Neuronal stem cell (in vitro differentiated cells): ENCODE measurements at regions not wholly inside any gene's neighbourhood (a gene's known extent, or its start where the extent isn't known, plus 50 kb on each side); places are given as distances from the start of the nearest gene placed in this dataset.

Source experiments
- DNase-seq: peaks from one replicate; pipeline ENCODE4 v3.0.0-alpha.2; 2013; ENCODE audit warnings: low spot score
- H2AFZ ChIP-seq: one replicate; pipeline ENCODE4 v1.6.1; 2013; ENCODE audit warnings: mild to moderate bottlenecking, low read length, inconsistent platforms
- H2AK5ac ChIP-seq: 2 replicates; pipeline ENCODE4 v1.6.1; 2013; ENCODE audit warnings: low read depth, mild to moderate bottlenecking, inconsistent platforms, low read length, moderate library complexity, mixed read lengths
- H2BK120ac ChIP-seq: 2 replicates; pipeline ENCODE4 v1.6.1; 2013; ENCODE audit warnings: low read depth, mild to moderate bottlenecking, inconsistent platforms, low read length, moderate library complexity, mixed read lengths
- H2BK12ac ChIP-seq: one replicate; pipeline ENCODE4 v1.6.1; 2013; ENCODE audit warnings: low read length, inconsistent platforms
- H2BK15ac ChIP-seq: 2 replicates; pipeline ENCODE4 v1.6.1; 2013; ENCODE audit warnings: mild to moderate bottlenecking, low read length, inconsistent platforms, mixed read lengths
- H2BK5ac ChIP-seq: one replicate; pipeline ENCODE4 v1.6.1; 2013; ENCODE audit warnings: inconsistent platforms, mild to moderate bottlenecking, low read length, moderate library complexity
- H3K14ac ChIP-seq: one replicate; pipeline ENCODE4 v1.6.1; 2013; ENCODE audit warnings: low read length, inconsistent platforms
- H3K18ac ChIP-seq: 2 replicates; pipeline ENCODE4 v1.6.1; 2013; ENCODE audit warnings: low read length, inconsistent platforms
- H3K23ac ChIP-seq: 2 replicates; pipeline ENCODE4 v1.6.1; 2013; ENCODE audit warnings: low read depth, mild to moderate bottlenecking, mixed read lengths, low read length, inconsistent platforms; ENCODE audit not compliant: poor library complexity
- H3K27ac ChIP-seq: replicated peaks from 3 replicates; pipeline ENCODE4 v1.5.1; 2013; ENCODE audit warnings: low read length, inconsistent platforms
- H3K27me3 ChIP-seq, 3 experiments: 2 replicates each; pipeline ENCODE4 v1.6.1; 2013; ENCODE audit warnings: low read length in 3 of 3, mild to moderate bottlenecking in 2 of 3, inconsistent platforms in 1 of 3, low read depth in 1 of 3, mixed read lengths in 1 of 3, moderate library complexity in 1 of 3; ENCODE audit not compliant: control insufficient read depth in 3 of 3, insufficient read depth in 3 of 3
- H3K36me3 ChIP-seq, 2 donors: replicated peaks in 1 of 2; 2 replicates each; pipeline ENCODE4 v1.6.1; 2013; ENCODE audit warnings: low read length in 2 of 2; ENCODE audit not compliant: control insufficient read depth in 2 of 2, insufficient read depth in 2 of 2
- H3K4ac ChIP-seq: 2 replicates; pipeline ENCODE4 v1.6.1; 2013; ENCODE audit warnings: inconsistent platforms, mild to moderate bottlenecking, low read length, moderate library complexity
- H3K4me1 ChIP-seq, 2 donors: 1 replicate in 1 of 2; 2 replicates in 1 of 2; pipeline ENCODE4 v1.6.1; 2013; ENCODE audit warnings: low read length in 2 of 2, low read depth in 1 of 2; ENCODE audit not compliant: control insufficient read depth in 2 of 2, insufficient read depth in 1 of 2
- H3K4me2 ChIP-seq: one replicate; pipeline ENCODE4 v1.6.1; 2013; ENCODE audit warnings: mild to moderate bottlenecking, low read length, inconsistent platforms; ENCODE audit not compliant: insufficient read depth, poor library complexity, severe bottlenecking
- H3K4me3 ChIP-seq, 2 donors: 2 replicates each; pipeline ENCODE4 v1.5.1; 2013; ENCODE audit warnings: low read length in 2 of 2, mild to moderate bottlenecking in 2 of 2, inconsistent platforms in 1 of 2, moderate library complexity in 1 of 2
- H3K79me1 ChIP-seq: one replicate; pipeline ENCODE4 v1.6.1; 2013; ENCODE audit warnings: low read depth, mild to moderate bottlenecking, inconsistent platforms, low read length, moderate library complexity
- H3K9ac ChIP-seq: one replicate; pipeline ENCODE4 v1.6.1; 2013; ENCODE audit warnings: mild to moderate bottlenecking, low read depth, low read length, inconsistent platforms; ENCODE audit not compliant: poor library complexity
- H3K9me3 ChIP-seq, 2 donors: replicated peaks in 1 of 2; 2 replicates each; pipeline versions ENCODE3 to v1.6.1; 2013; ENCODE audit warnings: low read length in 2 of 2, mild to moderate bottlenecking in 2 of 2, inconsistent platforms in 1 of 2, low read depth in 1 of 2, mixed read lengths in 1 of 2, moderate library complexity in 1 of 2; ENCODE audit not compliant: control insufficient read depth in 2 of 2, insufficient read depth in 1 of 2
- H4K8ac ChIP-seq: one replicate; pipeline ENCODE4 v1.6.1; 2013; ENCODE audit warnings: low read depth, mild to moderate bottlenecking, inconsistent platforms, low read length, moderate library complexity
- H4K91ac ChIP-seq: one replicate; pipeline ENCODE4 v1.6.1; 2013; ENCODE audit warnings: low read length, low read depth, mild to moderate bottlenecking, inconsistent platforms; ENCODE audit not compliant: poor library complexity
- WGBS, 2 donors: extraction: QIAGEN DNeasy Blood & Tissue Kit; methylation state at CpG; one replicate each; pipeline ENCODE4 v1.1.7; 2013; ENCODE audit warnings: missing lambda C conversion rate in 2 of 2, mixed read lengths in 1 of 2; ENCODE audit not compliant: insufficient read length in 2 of 2, insufficient replicate concordance in 1 of 2; ENCODE audit errors: extremely low coverage in 2 of 2; 5-methylcytosine and 5-hydroxymethylcytosine counted together

- Histone ChIP-seq H3K4me2 (no peak overlapping the region), H3K9ac (no peak overlapping the region), H3K14ac (no peak overlapping the region), H3K4ac (no peak overlapping the region), H2BK5ac (no peak overlapping the region), H3K36me3 (no peaks in the 10 kb centered on the region), H2BK15ac (no peak overlapping the region), H3K79me1 (no peaks in the 10 kb centered on the region), H2AK5ac (no peak overlapping the region), H3K23ac (no peak overlapping the region), H3K4me3 (no peak overlapping the region), H4K91ac (no peak overlapping the region), H3K18ac (no peak overlapping the region), H2BK120ac (no peak overlapping the region), H3K9me3 (no peaks in the 10 kb centered on the region), H3K4me1 (peaks cover 0 to 3% of the 10 kb centered on the region in 2 donors), H3K27me3 (no peaks in the 10 kb centered on the region), H2AFZ (no peak overlapping the region), H4K8ac (no peak overlapping the region), H2BK12ac (no peak overlapping the region), H3K27ac (no peak overlapping the region)
- DNase-seq = no peak
- WGBS, 2 donors = no CpG with 5 or more reads among the region's 1 CpG
Observed at GRCh38 chr4:12583275-12583674, 900.9 kb downstream of the RAB28 start.

- no peak overlapping the region for H3K18ac ChIP-seq
- no peak overlapping the region for H3K9ac ChIP-seq
- no peak overlapping the region for H2AFZ ChIP-seq
- H3K4me1 ChIP-seq = peaks cover 0 to 3% of the 10 kb centered on the region in 2 donors
- no peak overlapping the region for H2BK120ac ChIP-seq
- no peak overlapping the region for H3K4me2 ChIP-seq
- no peak overlapping the region for H3K4ac ChIP-seq
- no peaks in the 10 kb centered on the region for H3K9me3 ChIP-seq
- WGBS, 2 donors = no CpG with 5 or more reads among the region's 5 CpGs
- no peak overlapping the region for H2AK5ac ChIP-seq
- no peak overlapping the region for H4K91ac ChIP-seq
- H2BK15ac ChIP-seq = no peak overlapping the region
- H3K23ac ChIP-seq = no peak overlapping the region
- H3K27me3 ChIP-seq = no peaks in the 10 kb centered on the region
- H4K8ac ChIP-seq = no peak overlapping the region
- H3K79me1 ChIP-seq = no peaks in the 10 kb centered on the region
- no peak overlapping the region for H3K4me3 ChIP-seq
- H2BK5ac ChIP-seq = no peak overlapping the region
- H3K14ac ChIP-seq = no peak overlapping the region
- no peaks in the 10 kb centered on the region for H3K36me3 ChIP-seq
- no peak overlapping the region for H2BK12ac ChIP-seq
- DNase-seq = no peak
- no peak overlapping the region for H3K27ac ChIP-seq
Observed at GRCh38 chr4:12580787-12581186, 903.4 kb downstream of the RAB28 start.

- no peak overlapping the region for H4K8ac ChIP-seq
- H3K14ac ChIP-seq = no peak overlapping the region
- H3K4me3 ChIP-seq = no peak overlapping the region
- H3K4me1 ChIP-seq = peaks cover 0 to 6% of the 10 kb centered on the region in 2 donors
- no peaks in the 10 kb centered on the region for H3K9me3 ChIP-seq
- H3K79me1 ChIP-seq = no peaks in the 10 kb centered on the region
- H3K27me3 ChIP-seq = no peaks in the 10 kb centered on the region
- no peak overlapping the region for H3K4me2 ChIP-seq
- no CpG with 5 or more reads among the region's 6 CpGs for WGBS, 2 donors
- no peaks in the 10 kb centered on the region for H3K36me3 ChIP-seq
- DNase-seq = no peak
- H2AFZ ChIP-seq = no peak overlapping the region
- no peak overlapping the region for H2BK120ac ChIP-seq
- H3K23ac ChIP-seq = no peak overlapping the region
- no peak overlapping the region for H2AK5ac ChIP-seq
- no peak overlapping the region for H3K27ac ChIP-seq
- no peak overlapping the region for H4K91ac ChIP-seq
- H2BK5ac ChIP-seq = no peak overlapping the region
- no peak overlapping the region for H3K9ac ChIP-seq
- H3K18ac ChIP-seq = no peak overlapping the region
- H2BK12ac ChIP-seq = no peak overlapping the region
- H3K4ac ChIP-seq = no peak overlapping the region
- no peak overlapping the region for H2BK15ac ChIP-seq
Observed at GRCh38 chr4:12579172-12579571, 905.0 kb downstream of the RAB28 start.

DNA sequence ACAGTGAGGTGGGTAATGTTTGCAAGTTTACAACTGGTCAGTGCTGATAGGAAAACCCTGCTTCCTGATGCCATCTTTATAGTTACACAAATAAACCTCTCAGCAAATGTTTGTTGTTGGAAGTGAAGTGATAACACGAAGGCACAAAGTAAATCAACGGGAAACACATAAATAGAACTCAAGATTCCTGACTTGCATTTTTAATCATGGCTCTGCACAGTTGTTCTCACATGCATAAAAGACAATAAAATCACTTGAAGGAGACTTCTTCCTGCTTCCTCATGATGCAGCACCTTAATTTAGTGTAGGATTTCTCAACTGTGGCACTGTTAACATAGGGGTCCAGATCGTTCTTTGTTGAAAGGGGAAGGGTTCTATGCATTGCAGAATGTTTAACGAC, 907.7 kb downstream of the RAB28 start:
- Histone ChIP-seq H3K4ac (no peak overlapping the region), H3K4me2 (no peak overlapping the region), H2BK12ac (no peak overlapping the region), H3K36me3 (no peaks in the 10 kb centered on the region), H4K8ac (no peak overlapping the region), H3K27ac (no peak overlapping the region), H3K14ac (no peak overlapping the region), H3K4me3 (no peak overlapping the region), H3K23ac (no peak overlapping the region), H3K27me3 (no peaks in the 10 kb centered on the region), H4K91ac (no peak overlapping the region), H3K79me1 (no peaks in the 10 kb centered on the region), H3K18ac (no peak overlapping the region), H2AFZ (no peak overlapping the region), H3K9ac (no peak overlapping the region), H2BK120ac (no peak overlapping the region), H2BK15ac (no peak overlapping the region), H3K4me1 (peaks cover 0 to 6% of the 10 kb centered on the region in 2 donors), H2AK5ac (no peak overlapping the region), H3K9me3 (no peaks in the 10 kb centered on the region), H2BK5ac (no peak overlapping the region)
- WGBS, 2 donors = no CpG with 5 or more reads among the region's 4 CpGs
- DNase-seq = no peak
